B cell (primary cell): ENCODE measurements at regions not wholly inside any gene's neighbourhood (a gene's known extent, or its start where the extent isn't known, plus 50 kb on each side); places are given as distances from the start of the nearest gene placed in this dataset.

Source experiments
- ATAC-seq: fragments of 200-7000 bp; cut with Tn5 transposase; one replicate; pipeline ENCODE4 v1.10.0; 2021; ENCODE audit warnings: low read depth, mild to moderate bottlenecking, moderate number of reproducible peaks, moderate library complexity
- CTCF ChIA-PET: fragments of 350-600 bp; sonication (Branson Sonifier 250); formaldehyde crosslinking; loops from one replicate; lab custom pipeline; 2021; ENCODE audit warnings: antibody characterized with exemption, inconsistent platforms; lab: Charles Lee
- POLR2A ChIA-PET: fragments of 350-600 bp; sonication (Branson Sonifier 250); formaldehyde crosslinking; loops from one replicate; lab custom pipeline; 2021; ENCODE audit warnings: antibody characterized with exemption; lab: Charles Lee
- DNase-seq: peaks from one replicate; pipeline ENCODE4 v3.0.0; 2013
- H2AFZ ChIP-seq: 2 replicates; pipeline ENCODE4 v1.6.1; 2012; ENCODE audit warnings: mild to moderate bottlenecking, low read depth, low read length; ENCODE audit not compliant: insufficient read depth, poor library complexity, severe bottlenecking
- H3K27ac ChIP-seq, 2 donors: 1 replicate in 1 of 2; 2 replicates in 1 of 2; pipeline ENCODE4 v1.5.1; 2012 to 2013; ENCODE audit warnings: low read length in 2 of 2, mild to moderate bottlenecking in 2 of 2, moderate library complexity in 1 of 2
- H3K27me3 ChIP-seq, 4 experiments: fragments of 200-600 bp in 1 of 4; sonication (generic) in 1 of 4; replicated peaks in 1 of 4; 1 replicate in 2 of 4; 2 replicates in 2 of 4; pipeline versions ENCODE4 v1.6.1 to v1.7.0; 2013 to 2016; ENCODE audit warnings: low read length in 3 of 4, mild to moderate bottlenecking in 2 of 4, mixed read lengths in 1 of 4, moderate library complexity in 1 of 4; ENCODE audit not compliant: insufficient read depth in 4 of 4, control insufficient read depth in 3 of 4; ENCODE audit errors: control extremely low read depth in 1 of 4
- H3K36me3 ChIP-seq, 2 experiments: replicated peaks in 1 of 2; 1 replicate in 1 of 2; 2 replicates in 1 of 2; pipeline versions ENCODE4 v1.6.1 to v1.7.1; 2013; ENCODE audit warnings: low read length in 1 of 2; ENCODE audit not compliant: insufficient read depth in 2 of 2, control insufficient read depth in 1 of 2; ENCODE audit errors: control extremely low read depth in 1 of 2, extremely low read depth in 1 of 2
- H3K4me1 ChIP-seq, 2 donors: fragments of 200-600 bp in 1 of 2; sonication (generic) in 1 of 2; 1 replicate in 1 of 2; 2 replicates in 1 of 2; pipeline versions ENCODE4 v1.5.1 to v1.6.1; 2013 to 2017; ENCODE audit warnings: low read length in 2 of 2; ENCODE audit not compliant: control insufficient read depth in 2 of 2, insufficient read depth in 2 of 2
- H3K4me2 ChIP-seq: replicated peaks from 2 replicates; pipeline ENCODE3; 2012; ENCODE audit warnings: mild to moderate bottlenecking, low read depth, low read length; ENCODE audit not compliant: poor library complexity, severe bottlenecking
- H3K4me3 ChIP-seq, 5 experiments: fragments of 200-600 bp in 1 of 5; sonication (generic) in 1 of 5; 1 replicate in 3 of 5; 2 replicates in 2 of 5; pipeline versions ENCODE4 v1.5.1 to v1.7.0; 2011 to 2016; ENCODE audit warnings: low read length in 4 of 5, mild to moderate bottlenecking in 4 of 5, low read depth in 2 of 5, control low read depth in 1 of 5, moderate library complexity in 1 of 5; ENCODE audit not compliant: insufficient read depth in 1 of 5; ENCODE audit errors: control extremely low read depth in 1 of 5, extremely low read depth in 1 of 5
- H3K79me2 ChIP-seq: fragments of 200-600 bp; sonication (generic); one replicate; pipeline ENCODE4 v1.6.0; 2016; ENCODE audit warnings: low read length; ENCODE audit not compliant: control insufficient read depth, insufficient read depth
- H3K9ac ChIP-seq: fragments of 200-600 bp; sonication (generic); 2 replicates; pipeline ENCODE4 v1.6.1; 2017; ENCODE audit warnings: mild to moderate bottlenecking, low read length, moderate library complexity
- H3K9me3 ChIP-seq, 3 donors: one replicate each; pipeline versions ENCODE4 v1.6.1 to v1.7.1; 2013; ENCODE audit warnings: low read length in 2 of 3; ENCODE audit not compliant: control insufficient read depth in 2 of 3, insufficient read depth in 1 of 3; ENCODE audit errors: control extremely low read depth in 1 of 3
- H4K20me1 ChIP-seq: 2 replicates; pipeline ENCODE4 v1.6.0; 2012; ENCODE audit warnings: mild to moderate bottlenecking, low read length; ENCODE audit not compliant: insufficient read depth, control insufficient read depth, poor library complexity, severe bottlenecking
- H3K27ac Mint-ChIP-seq: one replicate; pipeline ENCODE4 v1.8.0; 2021; ENCODE audit warnings: mixed read lengths
- H3K27me3 Mint-ChIP-seq: one replicate; pipeline ENCODE4 v1.8.0; 2021; ENCODE audit warnings: mixed read lengths
- H3K4me1 Mint-ChIP-seq: one replicate; pipeline ENCODE4 v1.8.0; 2021; ENCODE audit warnings: mixed read lengths
- H3K4me3 Mint-ChIP-seq: one replicate; pipeline ENCODE4 v1.8.0; 2021; ENCODE audit warnings: mixed read lengths
- H3K9me3 Mint-ChIP-seq: one replicate; pipeline ENCODE4 v1.8.0; 2022; ENCODE audit warnings: mixed read lengths; ENCODE audit not compliant: insufficient read depth
- CTCF ChIP-seq: fragments of 200-600 bp; IDR thresholded peaks from one replicate; pipeline ENCODE4 v1.8.0; 2022; ENCODE audit warnings: antibody characterized with exemption, mild to moderate bottlenecking
- EZH2 ChIP-seq: IDR thresholded peaks from 2 replicates; pipeline ENCODE4 v1.6.1; 2012; ENCODE audit warnings: borderline replicate concordance, low read depth, mild to moderate bottlenecking, moderate library complexity, low read length; ENCODE audit not compliant: insufficient read depth, poor library complexity, severe bottlenecking
- WGBS: methylation state at CpG from one replicate; pipeline ENCODE4 v1.1.5; 2013; ENCODE audit warnings: missing lambda C conversion rate; ENCODE audit not compliant: insufficient coverage; 5-methylcytosine and 5-hydroxymethylcytosine counted together
- intact Hi-C: fragments of 100-400 bp; cut with micrococcal nuclease; formaldehyde crosslinking; loops from one replicate; pipeline ENCODE4 v1.10.0; 2022

DNA sequence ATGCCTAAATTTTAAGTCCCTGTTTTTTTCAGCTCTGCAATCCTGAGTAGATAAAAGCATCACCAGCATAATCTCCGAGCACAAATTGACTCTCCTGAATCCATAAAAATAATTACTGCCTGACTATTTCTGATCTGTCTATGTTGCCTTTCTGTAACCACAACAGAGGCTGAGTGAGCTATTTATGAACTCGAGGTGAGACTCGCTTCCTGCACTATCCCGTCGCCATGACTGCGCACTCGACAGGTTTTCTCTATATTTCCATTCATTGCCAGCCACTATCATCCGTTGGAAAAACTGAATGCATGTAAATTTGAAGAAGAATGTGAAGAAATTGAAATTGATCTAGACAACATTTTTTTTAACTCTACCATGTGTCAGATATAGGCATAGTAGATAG lies 897.2 kb downstream of the ADGRL2 start:
- DNase-seq (no peak), ATAC-seq (no peak)
- no peak overlapping the region for H2AFZ ChIP-seq
- no peak overlapping the region for H3K27ac ChIP-seq
- no peaks in the 10 kb centered on the region for H3K27me3 ChIP-seq
- no peaks in the 10 kb centered on the region for H3K36me3 ChIP-seq
- intact Hi-C loops: no loop called here
- no peak overlapping the region for H3K27ac Mint-ChIP-seq
- no peak overlapping the region for H3K4me3 ChIP-seq
- H3K4me1 Mint-ChIP-seq: no peaks in the 10 kb centered on the region
- H3K79me2 ChIP-seq: no peaks in the 10 kb centered on the region
- no peak overlapping the region for H3K4me2 ChIP-seq
- H3K4me1 ChIP-seq: no peaks in the 10 kb centered on the region
- H3K9me3 Mint-ChIP-seq: no peaks in the 10 kb centered on the region
- ChIA-PET CTCF (no interaction called here), POLR2A (no interaction called here)
- no peaks in the 10 kb centered on the region for H3K9me3 ChIP-seq
- 71% methylated on average over 2 of the region's 8 CpGs for WGBS
- H3K4me3 Mint-ChIP-seq: no peak overlapping the region
- no peaks in the 10 kb centered on the region for H3K27me3 Mint-ChIP-seq
- no peaks in the 10 kb centered on the region for H4K20me1 ChIP-seq
- no peak overlapping the region for H3K9ac ChIP-seq
- no peak for TF ChIP-seq CTCF
- TF ChIP-seq EZH2: no peak

DNA sequence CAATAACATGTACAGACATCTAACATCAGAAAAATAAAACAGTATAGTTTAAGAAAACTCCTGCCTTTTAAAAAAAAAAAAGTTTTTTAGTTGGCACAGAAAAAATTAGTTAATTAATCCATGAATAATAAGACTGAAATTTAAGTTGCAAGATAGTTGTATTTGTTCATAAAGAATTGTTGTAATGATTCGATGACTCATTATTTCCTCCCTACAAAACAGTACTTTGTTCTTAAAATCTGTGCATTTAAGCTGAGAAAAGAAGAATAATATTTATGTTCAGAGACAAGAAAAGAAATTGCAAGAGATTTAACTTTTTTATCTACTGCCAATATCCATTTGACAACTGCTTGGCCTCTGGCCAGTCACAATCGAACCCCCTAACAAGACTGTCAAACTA lies 894.7 kb downstream of the ADGRL2 start:
- H4K20me1 ChIP-seq: no peaks in the 10 kb centered on the region
- Mint-ChIP-seq H3K4me1 (no peaks in the 10 kb centered on the region), H3K27ac (no peak overlapping the region), H3K27me3 (no peaks in the 10 kb centered on the region), H3K9me3 (no peaks in the 10 kb centered on the region), H3K4me3 (no peak overlapping the region)
- H3K27me3 ChIP-seq: no peaks in the 10 kb centered on the region
- no peak overlapping the region for H2AFZ ChIP-seq
- CTCF ChIA-PET: no interaction called here
- H3K27ac ChIP-seq: no peak overlapping the region
- POLR2A ChIA-PET: no interaction called here
- ATAC-seq: no peak
- WGBS: no CpG with 5 or more reads among the region's 2 CpGs
- TF ChIP-seq EZH2 (no peak), CTCF (no peak)
- DNase-seq: no peak
- no peak overlapping the region for H3K4me2 ChIP-seq
- intact Hi-C loops: no loop called here
- no peaks in the 10 kb centered on the region for H3K79me2 ChIP-seq
- H3K36me3 ChIP-seq: no peaks in the 10 kb centered on the region
- H3K4me1 ChIP-seq: no peaks in the 10 kb centered on the region
- no peak overlapping the region for H3K9ac ChIP-seq
- no peaks in the 10 kb centered on the region for H3K9me3 ChIP-seq
- no peak overlapping the region for H3K4me3 ChIP-seq
